Calu3 (cell line): ENCODE measurements at regions not wholly inside any gene's neighbourhood (a gene's known extent, or its start where the extent isn't known, plus 50 kb on each side); places are given as distances from the start of the nearest gene placed in this dataset.

ENCODE experiments used
- BruUV-seq: library from RNA; stranded (reverse); fragments of 400-500 nt; replicated peaks from 2 replicates; lab custom pipeline; 2021; lab: Mats Ljungman, UMichigan
- CTCF ChIA-PET: fragments of 300-600 bp; sonication (Branson Sonifier 250); formaldehyde crosslinking; loops from one replicate; lab custom pipeline; 2022; ENCODE audit warnings: antibody characterized with exemption; lab: Charles Lee
- DNase-seq: peaks from one replicate; pipeline ENCODE4 v3.0.0; 2022
- H3K27ac Mint-ChIP-seq: one replicate; pipeline ENCODE4 v1.8.0; 2022; ENCODE audit warnings: mixed read lengths; ENCODE audit not compliant: unreplicated experiment
- H3K27me3 Mint-ChIP-seq: one replicate; pipeline ENCODE4 v1.8.0; 2022; ENCODE audit warnings: mixed read lengths; ENCODE audit not compliant: unreplicated experiment
- H3K36me3 Mint-ChIP-seq: one replicate; pipeline ENCODE4 v1.8.0; 2022; ENCODE audit warnings: mild to moderate bottlenecking, moderate library complexity, mixed read lengths; ENCODE audit not compliant: insufficient read depth, unreplicated experiment
- H3K4me1 Mint-ChIP-seq: one replicate; pipeline ENCODE4 v1.8.0; 2022; ENCODE audit warnings: mild to moderate bottlenecking, low read depth, mixed read lengths; ENCODE audit not compliant: unreplicated experiment
- H3K4me3 Mint-ChIP-seq: one replicate; pipeline ENCODE4 v1.8.0; 2022; ENCODE audit warnings: mild to moderate bottlenecking, low read depth, moderate library complexity, mixed read lengths; ENCODE audit not compliant: unreplicated experiment
- H3K9me3 Mint-ChIP-seq: one replicate; pipeline ENCODE4 v1.8.0; 2022; ENCODE audit warnings: low read depth, mixed read lengths; ENCODE audit not compliant: unreplicated experiment
- CTCF ChIP-seq: fragments of 200-600 bp; IDR thresholded peaks from one replicate; pipeline ENCODE4 v1.8.0; 2022; ENCODE audit warnings: antibody characterized with exemption; ENCODE audit not compliant: unreplicated experiment
- intact Hi-C: fragments of 100-400 bp; cut with micrococcal nuclease; formaldehyde crosslinking; loops from one replicate; pipeline ENCODE4 v1.10.0; 2022; ENCODE audit not compliant: unreplicated experiment

- no peaks in the 10 kb centered on the region for H3K4me1 Mint-ChIP-seq
- intact Hi-C loops: loop anchor here (10.0 kb wide), 1 partner anchor 390 kb away; no protein-coding TSS in a partner anchor
- no peak for TF ChIP-seq CTCF
- no peak overlapping the region for H3K27ac Mint-ChIP-seq
- H3K36me3 Mint-ChIP-seq: no peaks in the 10 kb centered on the region
- H3K9me3 Mint-ChIP-seq: no peaks in the 10 kb centered on the region
- no peak for DNase-seq
- no peak overlapping the region for H3K4me3 Mint-ChIP-seq
- peaks cover 53% of the 10 kb centered on the region for H3K27me3 Mint-ChIP-seq
- no TSS peak for BruUV-seq
- CTCF ChIA-PET: no interaction called here
These were observed 71.3 kb upstream of the ENOX2 start for GRCh38 chrX:130974323-130974722.

GRCh38 chrX:130975947-130976346 lies 72.9 kb upstream of the ENOX2 start:
- no TSS peak for BruUV-seq
- Mint-ChIP-seq H3K27ac (no peak overlapping the region), H3K27me3 (peaks cover 47% of the 10 kb centered on the region), H3K4me1 (no peaks in the 10 kb centered on the region), H3K9me3 (no peaks in the 10 kb centered on the region), H3K4me3 (no peak overlapping the region), H3K36me3 (no peaks in the 10 kb centered on the region)
- DNase-seq: peak; percentile 35
- intact Hi-C loops: loop anchor here (1.0 to 10.0 kb wide), 3 partner anchors 389 to 701 kb away; no protein-coding TSS in a partner anchor
- no peak for TF ChIP-seq CTCF
- CTCF ChIA-PET: no interaction called here

- TF ChIP-seq CTCF: no peak
- Mint-ChIP-seq H3K27ac (no peak overlapping the region), H3K36me3 (no peaks in the 10 kb centered on the region), H3K4me3 (no peak overlapping the region), H3K4me1 (no peaks in the 10 kb centered on the region), H3K27me3 (peaks cover 34% of the 10 kb centered on the region), H3K9me3 (no peaks in the 10 kb centered on the region)
- BruUV-seq: no TSS peak
- intact Hi-C loops: no loop called here
- CTCF ChIA-PET: no interaction called here
- no peak for DNase-seq
These were observed 76.3 kb upstream of the ARHGAP36 start for GRCh38 chrX:130981836-130982235.

- Mint-ChIP-seq H3K4me3 (no peak overlapping the region), H3K36me3 (no peaks in the 10 kb centered on the region), H3K27me3 (peaks cover 42% of the 10 kb centered on the region), H3K4me1 (no peaks in the 10 kb centered on the region), H3K9me3 (no peaks in the 10 kb centered on the region), H3K27ac (no peak overlapping the region)
- intact Hi-C loops: no loop called here
- DNase-seq: no peak
- CTCF ChIA-PET: no interaction called here
- BruUV-seq: no TSS peak
- TF ChIP-seq CTCF: no peak
These were observed 73.4 kb upstream of the ARHGAP36 start for GRCh38 chrX:130984782-130985181.
